Right hindlimb (tissue), 1 donor: ENCODE measurements at regions not wholly inside any gene's neighbourhood (a gene's known extent, or its start where the extent isn't known, plus 50 kb on each side); places are given as distances from the start of the nearest gene placed in this dataset.

Experiments
- DNase-seq: peaks from one replicate; pipeline ENCODE4 v3.0.0-alpha.2; 2018

DNA sequence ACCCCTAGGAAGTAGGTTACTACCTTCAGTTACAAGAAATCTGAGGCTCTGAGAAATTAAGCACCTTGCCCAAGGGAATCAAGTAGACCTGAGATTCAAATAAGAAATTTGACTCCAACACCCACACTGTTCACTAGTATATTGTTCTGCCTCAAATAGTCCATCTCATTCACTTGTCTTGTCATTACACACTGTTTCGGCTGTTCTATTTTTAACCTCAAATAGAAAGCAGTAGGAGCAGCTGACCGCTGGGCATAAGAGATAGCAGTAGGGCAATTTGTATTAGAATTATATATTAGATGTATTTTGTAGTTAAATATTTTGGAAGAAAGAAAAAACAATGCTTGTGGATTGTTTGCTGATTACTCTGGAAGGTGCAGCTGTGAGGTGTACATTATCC lies 185.1 kb downstream of the INHBA start:
- DNase-seq, result no peak

DNA sequence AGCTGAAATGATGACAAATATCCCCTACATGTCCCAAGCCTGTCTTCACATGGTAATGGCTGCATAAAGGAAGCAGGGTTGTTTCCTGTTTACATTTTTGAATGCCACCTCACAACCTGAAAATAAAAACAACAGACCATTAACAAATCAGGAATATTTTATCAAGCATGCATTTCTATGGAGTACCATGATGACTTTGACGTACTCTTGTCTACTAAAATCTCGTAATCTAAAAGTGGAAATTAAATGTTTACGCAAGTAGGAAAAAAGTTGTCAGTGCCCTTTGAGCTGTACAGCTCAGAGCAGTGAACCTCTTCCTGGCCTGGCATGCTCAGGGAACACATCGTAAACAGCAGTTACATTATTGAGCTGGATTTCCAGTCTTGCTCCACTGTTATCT lies 194.1 kb downstream of the INHBA start:
- no peak for DNase-seq

GRCh38 chr7:41507686-41508268 lies 195.1 kb downstream of the INHBA start:
- DNase-seq, result no peak

- DNase-seq, result no peak
Observed at GRCh38 chr7:41504214-41504980, 198.5 kb downstream of the INHBA start.

- DNase-seq, result no peak
Observed at GRCh38 chr7:41503438-41503837, 199.5 kb downstream of the INHBA start.

DNA sequence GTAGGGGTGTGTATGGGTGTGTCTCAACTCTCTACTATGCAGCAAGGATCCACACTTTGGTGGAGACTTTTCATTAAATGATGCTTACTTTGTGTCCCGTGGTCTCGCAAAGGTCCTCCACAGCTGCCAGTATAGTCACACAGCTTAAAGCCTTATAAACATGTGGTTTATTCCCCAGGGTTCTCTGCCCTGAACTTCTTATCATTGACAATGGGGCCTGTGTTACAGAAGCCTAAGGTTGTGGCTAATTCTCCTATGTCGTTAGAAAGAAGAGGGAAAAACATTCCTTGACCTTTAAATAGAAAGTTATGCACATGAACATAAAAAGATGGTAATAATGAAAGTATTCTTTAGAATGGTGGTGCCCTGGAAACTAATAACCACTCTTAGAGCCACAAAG lies 201.4 kb downstream of the INHBA start:
- no peak for DNase-seq

GRCh38 chr7:41501006-41501405 lies 201.9 kb downstream of the INHBA start:
- DNase-seq, result no peak

GRCh38 chr7:41492603-41493002 lies 210.3 kb downstream of the INHBA start:
- no peak for DNase-seq

DNA sequence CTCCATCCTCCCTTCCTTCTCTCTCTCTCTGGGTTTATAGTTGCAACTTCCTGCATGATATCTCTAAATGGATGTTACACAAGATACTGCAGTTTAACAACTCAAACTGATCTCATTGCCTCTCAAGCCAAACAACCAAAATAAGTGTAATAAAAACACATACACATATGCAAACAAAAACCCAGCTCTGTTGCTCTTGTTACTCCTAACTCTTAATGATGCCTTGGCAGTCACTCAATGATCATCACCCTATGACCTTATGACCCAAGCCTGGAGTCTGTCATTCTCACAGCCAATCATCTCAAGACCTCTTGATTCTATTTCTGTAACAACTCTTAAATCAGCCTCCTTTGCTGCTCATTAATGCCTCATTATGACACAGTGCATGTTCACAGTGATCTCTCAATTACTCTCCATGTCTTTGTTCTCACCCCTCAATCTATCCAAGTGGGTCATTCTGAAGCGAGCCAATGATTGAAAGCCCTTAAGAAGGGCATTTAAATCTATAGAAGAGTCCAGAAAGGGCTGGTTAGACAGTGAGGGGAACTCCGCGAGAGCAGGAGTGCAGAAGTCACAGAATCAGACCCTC lies 210.9 kb downstream of the INHBA start:
- DNase-seq, result no peak

- DNase-seq, result peak; percentile 17
Observed at GRCh38 chr7:41491308-41491707, 211.6 kb downstream of the INHBA start.

DNA sequence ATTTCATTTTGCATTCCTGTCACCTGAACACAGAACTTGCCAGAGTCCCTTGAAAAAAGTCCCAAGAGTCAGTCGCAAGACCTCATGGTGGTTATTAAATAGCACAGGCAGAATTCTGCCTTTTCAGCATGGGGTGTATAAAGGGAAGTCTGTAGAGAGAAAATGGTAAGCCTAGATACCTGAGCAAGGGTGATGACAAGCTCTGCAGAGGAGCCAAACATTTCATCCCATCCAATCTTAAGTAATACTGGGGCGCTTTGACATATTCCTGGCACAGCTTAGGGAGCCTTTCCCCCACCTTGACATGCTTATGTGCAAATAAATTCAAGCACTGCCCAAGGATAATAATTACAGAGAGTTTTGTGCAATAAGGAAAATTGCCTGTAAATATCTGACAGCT lies 213.0 kb downstream of the INHBA start:
- DNase-seq, result no peak

DNA sequence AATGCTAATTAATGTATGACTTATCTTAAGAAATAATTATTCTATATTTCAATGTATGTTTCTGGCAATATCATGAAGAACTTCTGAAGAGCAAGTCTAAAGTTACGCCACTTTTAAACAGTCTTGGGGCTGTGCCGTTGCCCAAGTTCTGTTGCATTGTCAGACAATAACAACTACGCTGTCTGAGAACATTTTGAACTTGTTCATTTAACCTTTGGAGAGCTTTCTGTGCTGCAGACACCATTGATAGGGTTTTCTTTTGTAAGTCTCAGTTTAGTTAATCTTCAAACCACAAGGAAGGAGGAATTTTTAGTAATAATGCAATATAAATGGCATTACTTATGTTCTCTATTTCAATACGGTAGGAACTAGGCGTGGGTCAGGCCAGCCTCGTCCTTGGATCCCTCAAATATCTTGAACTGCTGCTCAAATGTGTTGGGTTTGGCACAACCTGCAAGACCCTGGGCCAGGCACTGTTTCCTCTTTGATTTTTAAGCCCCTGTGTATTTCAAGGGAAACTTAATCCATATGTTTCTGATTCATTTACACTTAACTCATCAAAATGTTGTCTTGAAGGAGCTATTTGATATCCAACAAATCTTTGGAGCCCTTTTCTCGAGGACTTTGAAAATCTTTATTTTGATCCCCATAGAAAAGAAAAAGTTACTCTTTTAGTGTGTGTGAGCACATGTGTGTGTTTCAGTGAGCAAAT lies 215.5 kb downstream of the INHBA start:
- peak; percentile 41 for DNase-seq

GRCh38 chr7:41481353-41481752 lies 221.5 kb downstream of the INHBA start:
- DNase-seq, result no peak

- DNase-seq, result no peak
Observed at GRCh38 chr7:41478187-41478586, 224.7 kb downstream of the INHBA start.

GRCh38 chr7:41476460-41476803 lies 226.5 kb downstream of the INHBA start:
- no peak for DNase-seq

DNA sequence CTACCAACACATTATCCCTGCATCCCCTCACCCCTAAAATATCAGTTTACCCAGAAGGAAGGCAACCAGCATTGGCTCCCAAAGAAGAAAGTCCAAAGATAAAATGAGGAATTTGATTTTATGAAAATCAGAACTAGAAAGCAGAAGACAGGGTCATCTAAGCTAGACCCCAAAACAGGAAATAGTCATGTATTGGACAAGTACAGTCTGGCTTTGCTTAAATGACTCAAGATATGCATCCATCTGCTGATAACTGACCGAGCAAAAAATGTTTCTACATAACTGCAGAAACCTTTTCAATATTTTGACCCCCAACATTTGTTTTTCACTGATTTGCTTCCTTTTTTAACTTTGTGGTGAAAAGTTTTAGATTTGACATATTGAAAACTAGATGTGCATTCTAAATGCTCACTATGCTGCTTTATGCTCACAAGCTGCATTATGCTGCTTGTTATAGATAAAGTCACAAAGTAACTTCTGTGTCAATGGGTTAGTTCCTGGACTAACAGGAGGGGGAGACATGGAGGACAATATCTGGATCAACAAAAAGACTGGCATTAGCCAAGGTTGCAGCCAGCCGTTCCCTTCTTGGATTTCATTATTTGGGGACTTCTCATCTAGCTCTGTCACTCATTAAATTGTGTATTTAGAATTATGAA lies 227.0 kb downstream of the INHBA start:
- DNase-seq, result no peak

GRCh38 chr7:41472427-41473125 lies 230.3 kb downstream of the INHBA start:
- DNase-seq, result no peak

DNA sequence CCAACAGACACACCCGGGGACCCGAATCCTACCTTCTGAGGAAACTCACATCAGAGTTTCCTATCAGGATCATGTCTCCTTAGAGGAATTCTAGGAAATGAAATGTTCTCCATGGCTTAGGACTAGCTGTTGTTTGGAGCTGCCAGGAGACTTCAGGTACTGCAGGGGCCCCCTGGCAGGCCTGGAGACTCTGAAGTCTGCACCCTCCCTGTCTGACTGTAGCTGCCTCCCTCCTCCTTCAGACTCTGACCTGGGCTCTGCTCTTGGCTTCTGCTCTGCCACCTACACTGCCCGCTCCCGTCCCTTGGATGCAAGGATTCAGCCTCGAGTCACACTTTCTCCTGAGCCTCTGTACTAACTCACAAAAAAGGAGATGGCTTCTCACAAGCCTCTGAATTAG lies 232.8 kb downstream of the INHBA start:
- DNase-seq, result no peak

GRCh38 chr7:41467596-41467995 lies 235.3 kb downstream of the INHBA start:
- no peak for DNase-seq

GRCh38 chr7:41466760-41467384 lies 236.0 kb downstream of the INHBA start:
- no peak for DNase-seq

DNA sequence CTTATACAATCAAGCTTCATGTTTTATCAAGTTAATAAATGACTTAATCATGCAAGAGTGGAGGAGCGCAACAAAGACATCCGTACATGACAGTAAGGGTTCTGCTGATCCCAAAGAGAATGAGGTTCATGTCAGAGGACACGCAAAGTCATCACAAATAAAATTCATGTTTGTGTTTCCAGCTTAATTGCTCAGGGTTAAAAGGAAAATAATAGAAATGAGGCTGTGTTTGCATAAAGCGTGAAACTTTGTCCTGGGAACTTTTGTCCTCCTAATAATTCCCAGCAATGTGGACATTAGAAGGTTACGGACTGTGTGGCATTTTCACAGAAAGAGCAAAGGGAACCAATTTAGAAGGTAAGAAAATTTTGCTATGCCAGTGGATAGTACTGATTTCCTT lies 237.3 kb downstream of the INHBA start:
- no peak for DNase-seq

- no peak for DNase-seq
Observed at GRCh38 chr7:41463770-41464470, 239.0 kb downstream of the INHBA start.
